Activated naive CD4-positive, alpha-beta T cell (primary cell): ENCODE measurements at regions not wholly inside any gene's neighbourhood (a gene's known extent, or its start where the extent isn't known, plus 50 kb on each side); places are given as distances from the start of the nearest gene placed in this dataset.

Experiments used
- DNase-seq, 4 experiments: peaks; one replicate each; lab custom pipeline; 2025; lab: John Stamatoyannopoulos, UW

GRCh38 chr12:45669792-45670191, 59.7 kb upstream of the ARID2 start:
- DNase-seq, result no peak

DNA sequence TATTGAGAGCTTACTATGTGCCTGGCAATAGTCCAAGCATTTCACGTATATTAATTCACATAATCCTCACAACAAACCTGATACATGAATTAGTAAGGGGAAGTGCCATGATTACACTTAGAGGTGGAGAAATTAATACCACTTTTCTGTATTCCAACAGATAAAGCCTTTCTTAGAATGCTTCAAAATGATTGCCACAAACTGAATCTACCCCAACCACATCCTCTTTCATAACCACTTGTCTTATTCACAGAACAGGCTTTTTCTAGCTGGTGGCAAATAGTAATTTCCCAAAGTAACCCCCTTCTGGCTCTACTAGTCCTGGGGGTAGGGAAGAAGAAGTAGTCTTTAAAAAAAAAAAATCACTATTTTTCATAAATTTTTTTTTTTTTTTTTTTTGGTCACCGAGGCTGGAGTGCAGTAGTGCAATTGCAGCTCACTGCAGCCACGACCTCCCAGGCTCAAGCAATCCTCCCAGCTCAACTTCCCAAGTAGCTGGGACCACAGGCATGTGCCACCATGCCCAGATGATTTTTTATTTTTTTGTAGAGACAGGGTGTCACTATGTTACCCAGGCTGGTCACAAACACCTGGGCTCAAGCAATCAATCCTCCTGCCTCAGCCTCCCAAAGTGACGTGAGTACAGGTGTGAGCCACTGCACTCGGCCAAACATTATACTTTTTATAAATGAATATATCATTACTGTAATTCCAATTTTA, 59.0 kb upstream of the ARID2 start:
- no peak for DNase-seq

DNA sequence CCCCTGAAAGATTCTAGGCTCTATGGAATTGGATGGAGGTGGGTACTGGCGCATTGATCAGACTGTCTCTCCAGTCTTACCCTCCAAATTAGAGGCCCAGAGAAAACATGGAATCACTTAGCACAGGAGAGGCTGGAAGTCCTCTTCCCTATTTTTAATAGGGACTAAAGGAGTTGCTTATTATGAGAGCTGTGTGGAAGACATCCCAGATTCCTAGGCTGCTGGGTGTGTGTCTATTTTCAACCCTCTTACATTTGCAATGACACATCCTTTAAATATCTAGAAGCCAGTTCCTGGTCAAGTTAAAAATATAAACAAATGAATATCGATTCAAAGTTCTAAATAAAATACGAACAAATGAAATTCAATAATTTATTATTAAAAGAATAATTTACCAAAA, 58.3 kb upstream of the ARID2 start:
- DNase-seq, result no peak

- DNase-seq, result no peak
Observed at GRCh38 chr12:45674181-45674977, 55.1 kb upstream of the ARID2 start.

DNA sequence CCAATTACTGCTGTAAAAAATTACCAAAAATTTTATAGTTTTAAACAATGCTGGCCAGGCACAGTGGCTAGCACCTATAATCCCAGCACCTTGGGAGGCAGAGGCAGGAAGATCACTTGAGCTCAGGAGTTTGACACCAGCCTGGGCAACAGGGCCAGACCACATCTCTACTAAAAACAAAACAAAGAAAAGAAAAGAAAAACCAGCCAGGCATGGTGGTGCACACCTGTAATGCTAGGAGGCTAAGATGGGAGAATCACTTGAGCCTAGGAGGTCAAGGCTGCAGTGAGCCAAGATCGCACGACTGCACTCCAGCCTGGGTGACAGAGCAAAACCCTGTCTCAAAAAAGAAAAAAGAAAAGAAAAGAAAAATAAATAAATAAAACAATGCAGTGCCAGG, 54.0 kb upstream of the ARID2 start:
- no peak for DNase-seq
